Endothelial cell of umbilical vein (primary cell): ENCODE measurements at regions not wholly inside any gene's neighbourhood (a gene's known extent, or its start where the extent isn't known, plus 50 kb on each side); places are given as distances from the start of the nearest gene placed in this dataset.

Experiments
- BruUV-seq: library from RNA; stranded (reverse); fragments of 400-500 nt; replicated peaks from 2 replicates; lab custom pipeline; 2021; lab: Mats Ljungman, UMichigan
- CTCF ChIA-PET: fragments of 300-600, 350-600 bp; sonication (Branson Sonifier 250); formaldehyde crosslinking; loops from one replicate; lab custom pipeline; 2021; ENCODE audit warnings: antibody characterized with exemption, inconsistent platforms; lab: Charles Lee
- POLR2A ChIA-PET: fragments of 300-600, 350-600 bp; sonication (Branson Sonifier 250); formaldehyde crosslinking; loops from one replicate; lab custom pipeline; 2021; ENCODE audit warnings: antibody characterized with exemption, inconsistent platforms; lab: Charles Lee
- DNase-seq: peaks from one replicate; pipeline ENCODE4 v3.0.0-alpha.2; 2011; ENCODE audit warnings: low read depth, low spot score
- FAIRE-seq: peaks from 2 replicates; lab custom pipeline; 2011; peaks lifted over from hg19 to GRCh38; lab: Jason Lieb, UNC
- H2AFZ ChIP-seq: 2 replicates; pipeline ENCODE4 v1.6.0; 2012; ENCODE audit warnings: low read depth, low read length, control low read depth, inconsistent platforms
- H3K27ac ChIP-seq: 2 replicates; pipeline ENCODE4 v1.5.1; 2011; ENCODE audit warnings: low read depth, mild to moderate bottlenecking, control low read depth, low read length, moderate library complexity; ENCODE audit not compliant: insufficient read depth
- H3K27me3 ChIP-seq, 2 experiments: 2 replicates each; pipeline versions ENCODE4 v1.6.0 to v1.6.1; 2011; ENCODE audit warnings: low read length in 2 of 2, mixed read lengths in 1 of 2; ENCODE audit not compliant: control insufficient read depth in 2 of 2, insufficient read depth in 2 of 2
- H3K36me3 ChIP-seq, 2 experiments: 2 replicates in 1 of 2; 3 replicates in 1 of 2; pipeline ENCODE4 v1.5.1; 2011; ENCODE audit warnings: low read length in 2 of 2, mild to moderate bottlenecking in 1 of 2, moderate library complexity in 1 of 2; ENCODE audit not compliant: control insufficient read depth in 2 of 2, insufficient read depth in 2 of 2; ENCODE audit errors: extremely low read depth in 1 of 2
- H3K4me1 ChIP-seq: 3 replicates; pipeline ENCODE4 v1.5.1; 2011; ENCODE audit warnings: mild to moderate bottlenecking, low read length; ENCODE audit not compliant: control insufficient read depth, insufficient read depth; ENCODE audit errors: extremely low read depth
- H3K4me2 ChIP-seq: 2 replicates; pipeline ENCODE4 v1.6.1; 2011; ENCODE audit warnings: low read length, control low read depth, mixed read lengths; ENCODE audit not compliant: insufficient read depth
- H3K4me3 ChIP-seq, 3 experiments: fragments of 200-600 bp in 1 of 3; sonication (generic), shearing (Covaris generic) in 1 of 3; replicated peaks in 1 of 3; 2 replicates each; pipeline ENCODE4 v1.5.1; 2011 to 2016; ENCODE audit warnings: control low read depth in 3 of 3, low read length in 3 of 3, mild to moderate bottlenecking in 2 of 3, inconsistent platforms in 1 of 3, low read depth in 1 of 3, moderate library complexity in 1 of 3; ENCODE audit not compliant: insufficient read depth in 1 of 3
- H3K79me2 ChIP-seq: 2 replicates; pipeline ENCODE4 v1.6.0; 2012; ENCODE audit warnings: low read length, inconsistent platforms; ENCODE audit not compliant: control insufficient read depth, insufficient read depth
- H3K9ac ChIP-seq: replicated peaks from 2 replicates; pipeline ENCODE3; 2011; ENCODE audit warnings: low read length, control low read depth; ENCODE audit not compliant: insufficient read depth; ENCODE audit errors: extremely low read depth
- H3K9me1 ChIP-seq: replicated peaks from 3 replicates; pipeline ENCODE4 v1.6.0; 2011; ENCODE audit warnings: mild to moderate bottlenecking, low read length; ENCODE audit not compliant: control insufficient read depth, insufficient read depth; ENCODE audit errors: extremely low read depth
- H3K9me3 ChIP-seq: replicated peaks from 2 replicates; pipeline ENCODE4 v1.5.1; 2012; ENCODE audit warnings: low read length, inconsistent platforms; ENCODE audit not compliant: control insufficient read depth, insufficient read depth
- H4K20me1 ChIP-seq: replicated peaks from 2 replicates; pipeline ENCODE3; 2011; ENCODE audit warnings: mild to moderate bottlenecking, low read length; ENCODE audit not compliant: control insufficient read depth, insufficient read depth; ENCODE audit errors: extremely low read depth
- FOS ChIP-seq: IDR thresholded peaks from 2 replicates; pipeline ENCODE4 v1.6.1; 2011; ENCODE audit warnings: mild to moderate bottlenecking, low read length, moderate library complexity, borderline replicate concordance; ENCODE audit not compliant: insufficient read depth
- GATA2 ChIP-seq: IDR thresholded peaks from 2 replicates; pipeline ENCODE4 v1.7.0; 2011; ENCODE audit warnings: low read depth, mild to moderate bottlenecking, moderate library complexity, mixed read lengths, low read length; ENCODE audit not compliant: insufficient read length, insufficient read depth
- JUN ChIP-seq: IDR thresholded peaks from 2 replicates; pipeline ENCODE4 v1.6.1; 2011; ENCODE audit warnings: borderline replicate concordance, low read depth; ENCODE audit not compliant: insufficient read length, insufficient read depth
- MAX ChIP-seq: IDR thresholded peaks from 2 replicates; pipeline ENCODE4 v1.6.1; 2011; ENCODE audit not compliant: insufficient read depth, insufficient read length
- MYC ChIP-seq: IDR thresholded peaks from one replicate; pipeline ENCODE4 v1.6.1; 2011; ENCODE audit warnings: mild to moderate bottlenecking, low read depth, low read length
- POLR2A ChIP-seq: IDR thresholded peaks from 2 replicates; pipeline ENCODE4 v1.6.1; 2012; ENCODE audit warnings: low read depth, mild to moderate bottlenecking, control low read depth, low read length
- POLR2AphosphoS5 ChIP-seq: IDR thresholded peaks from 2 replicates; pipeline ENCODE4 v1.6.1; 2012; ENCODE audit warnings: low read depth, mild to moderate bottlenecking, control low read depth, low read length, moderate library complexity; ENCODE audit not compliant: insufficient read depth
- dilution Hi-C: fragments of 300-500 bp; cut with MboI; formaldehyde crosslinking; loops from one replicate; pipeline ENCODE4 v1.15.0; 2019; ENCODE audit warnings: low sequenced_read_pairs; ENCODE audit not compliant: extremely low pct_ligation_motif_present
- intact Hi-C: fragments of 100-400 bp; cut with micrococcal nuclease; formaldehyde crosslinking; loops from one replicate; pipeline ENCODE4 v1.10.0; 2022

GRCh38 chr4:38411981-38412536, 251.9 kb upstream of the KLF3 start:
- Histone ChIP-seq H3K4me1 (no peaks in the 10 kb centered on the region), H4K20me1 (no peaks in the 10 kb centered on the region), H3K79me2 (no peaks in the 10 kb centered on the region), H3K9ac (no peak overlapping the region), H3K27ac (no peak overlapping the region), H3K9me1 (no peaks in the 10 kb centered on the region), H3K27me3 (peaks cover 8 to 10% of the 10 kb centered on the region in 2 experiments), H3K4me2 (no peak overlapping the region), H3K9me3 (no peaks in the 10 kb centered on the region), H3K4me3 (no peak overlapping the region), H3K36me3 (no peaks in the 10 kb centered on the region), H2AFZ (no peak overlapping the region)
- TF ChIP-seq FOS = no peak
- TF ChIP-seq JUN = no peak
- no peak for TF ChIP-seq MYC
- no peak for TF ChIP-seq POLR2AphosphoS5
- no peak for TF ChIP-seq MAX
- TF ChIP-seq POLR2A = no peak
- TF ChIP-seq GATA2 = no peak
- intact Hi-C loops = loop anchor here (10.0 kb wide), 1 partner anchor 63 kb away; no protein-coding TSS in a partner anchor
- CTCF ChIA-PET = interaction anchor here (0.9 to 1.5 kb wide), 2 partner anchors 9 to 15 kb away, joined by 3 read pairs; no protein-coding TSS in a partner anchor
- POLR2A ChIA-PET = no interaction called here
- DNase-seq (no peak), FAIRE-seq (no peak)
- dilution Hi-C loops = no loop called here
- BruUV-seq = no TSS peak
